Omental fat pad (tissue), 3 donors: ENCODE measurements at regions not wholly inside any gene's neighbourhood (a gene's known extent, or its start where the extent isn't known, plus 50 kb on each side); places are given as distances from the start of the nearest gene placed in this dataset.

ENCODE experiments used
- ATAC-seq: fragments of 150-250 bp; one replicate; pipeline ENCODE4 v1.9.1; 2016; ENCODE audit warnings: mild to moderate bottlenecking, moderate library complexity; ENCODE audit not compliant: low FRiP score
- DNase-seq: peaks from one replicate; pipeline ENCODE4 v3.0.0-alpha.2; 2019; ENCODE audit warnings: low spot score
- TF ChIP-seq, protein P1 (sequence below), 3 donors: fragments of 450-650 bp; IDR thresholded peaks; one replicate each; pipeline ENCODE4 v1.5.1; 2016 to 2017; ENCODE audit warnings: antibody characterized with exemption in 3 of 3, mild to moderate bottlenecking in 3 of 3, moderate library complexity in 2 of 3

DNA sequence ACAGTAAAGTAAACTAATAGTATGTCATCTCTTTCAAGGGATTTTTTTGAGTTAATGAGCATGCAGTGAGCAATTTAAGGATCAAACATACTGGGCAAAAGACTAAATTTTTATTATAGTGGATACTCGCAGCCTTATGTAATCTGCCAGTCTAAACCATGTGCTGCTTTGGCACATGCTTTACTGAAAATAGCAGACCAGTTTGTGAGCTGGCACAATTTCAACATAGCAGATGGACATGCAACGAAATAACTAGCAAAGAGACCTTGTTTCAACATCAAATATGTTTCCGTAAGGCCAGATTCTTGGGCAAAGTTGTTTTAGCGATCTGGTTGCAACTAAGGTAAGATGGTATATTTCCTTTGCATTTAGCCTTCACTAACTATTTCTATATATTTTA is 807.3 kb downstream of the NR4A2 start:
- TF ChIP-seq, protein P1, sequence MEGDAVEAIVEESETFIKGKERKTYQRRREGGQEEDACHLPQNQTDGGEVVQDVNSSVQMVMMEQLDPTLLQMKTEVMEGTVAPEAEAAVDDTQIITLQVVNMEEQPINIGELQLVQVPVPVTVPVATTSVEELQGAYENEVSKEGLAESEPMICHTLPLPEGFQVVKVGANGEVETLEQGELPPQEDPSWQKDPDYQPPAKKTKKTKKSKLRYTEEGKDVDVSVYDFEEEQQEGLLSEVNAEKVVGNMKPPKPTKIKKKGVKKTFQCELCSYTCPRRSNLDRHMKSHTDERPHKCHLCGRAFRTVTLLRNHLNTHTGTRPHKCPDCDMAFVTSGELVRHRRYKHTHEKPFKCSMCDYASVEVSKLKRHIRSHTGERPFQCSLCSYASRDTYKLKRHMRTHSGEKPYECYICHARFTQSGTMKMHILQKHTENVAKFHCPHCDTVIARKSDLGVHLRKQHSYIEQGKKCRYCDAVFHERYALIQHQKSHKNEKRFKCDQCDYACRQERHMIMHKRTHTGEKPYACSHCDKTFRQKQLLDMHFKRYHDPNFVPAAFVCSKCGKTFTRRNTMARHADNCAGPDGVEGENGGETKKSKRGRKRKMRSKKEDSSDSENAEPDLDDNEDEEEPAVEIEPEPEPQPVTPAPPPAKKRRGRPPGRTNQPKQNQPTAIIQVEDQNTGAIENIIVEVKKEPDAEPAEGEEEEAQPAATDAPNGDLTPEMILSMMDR (IDR thresholded peaks at IDR 0.05), result no peak
- ATAC-seq, result no peak
- no peak for DNase-seq

DNA sequence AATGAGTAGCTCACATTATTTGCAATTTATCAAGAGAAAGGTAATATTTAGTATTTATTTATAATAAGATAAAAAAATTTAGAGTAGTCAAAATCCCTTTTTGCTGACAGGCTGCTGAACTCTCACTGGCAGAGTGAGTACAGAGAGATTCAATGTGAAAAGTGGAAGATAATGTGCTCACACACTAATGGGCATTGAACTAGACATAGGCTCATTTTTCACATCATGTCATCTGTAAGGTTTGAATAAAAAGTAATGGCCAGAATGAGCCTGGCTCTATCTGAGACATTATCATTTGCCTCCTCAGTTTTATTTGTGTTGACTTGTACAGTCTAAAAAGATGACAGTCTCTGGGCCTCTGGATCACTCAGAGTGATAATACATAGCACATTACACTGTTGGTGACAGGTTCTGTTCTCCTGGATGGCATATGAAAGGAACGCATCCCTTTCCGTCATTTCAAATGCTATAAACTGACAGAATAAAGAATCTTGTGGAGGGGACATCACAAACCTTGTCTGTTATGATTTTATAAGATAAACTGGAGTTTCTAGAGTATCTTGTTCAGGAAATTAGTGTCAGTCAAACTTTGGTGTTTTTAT is 812.9 kb downstream of the NR4A2 start:
- no peak for DNase-seq
- TF ChIP-seq, protein P1 (IDR thresholded peaks at IDR 0.05), result no peak
- ATAC-seq, result no peak

DNA sequence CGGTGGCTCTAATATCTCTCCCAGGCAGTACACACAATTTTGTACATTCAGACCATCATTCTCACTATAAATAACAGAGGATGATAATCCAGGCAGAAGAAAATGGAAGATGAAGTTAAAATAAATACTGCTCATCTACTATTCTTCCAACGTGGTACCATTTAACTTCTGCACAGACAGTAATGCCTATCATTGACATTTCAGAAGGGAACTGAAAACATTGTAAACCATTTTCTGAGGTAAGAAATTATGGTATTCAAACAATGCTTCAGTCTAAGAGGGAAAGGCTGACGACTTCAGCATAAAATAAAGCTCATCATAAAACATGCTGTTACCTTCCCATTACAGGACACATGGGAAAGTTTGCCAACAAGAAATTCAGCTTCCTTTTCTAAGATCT is 814.4 kb downstream of the NR4A2 start:
- DNase-seq (no peak), ATAC-seq (no peak)
- TF ChIP-seq, protein P1 (IDR thresholded peaks at IDR 0.05), result no peak

DNA sequence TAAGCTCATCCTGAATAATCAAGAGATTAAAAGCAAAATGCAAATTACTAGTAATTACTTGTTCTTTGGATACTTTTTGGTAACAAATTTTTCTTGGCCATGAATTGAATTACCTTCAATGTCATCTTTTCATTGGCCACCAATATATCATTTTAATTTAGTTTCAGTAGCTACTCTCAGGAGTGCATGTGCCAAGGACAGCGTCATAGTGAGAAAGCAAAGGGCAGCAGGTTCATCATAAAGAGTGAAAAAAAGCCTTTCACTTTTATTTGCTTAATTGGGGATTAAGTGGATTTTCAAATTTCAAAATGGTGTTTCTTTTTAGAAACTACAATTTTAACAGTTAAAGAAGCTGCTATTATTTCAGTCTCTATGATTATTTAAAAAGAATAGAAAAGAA is 815.2 kb downstream of the NR4A2 start:
- TF ChIP-seq, protein P1 (IDR thresholded peaks at IDR 0.05), result no peak
- DNase-seq (no peak), ATAC-seq (no peak)

DNA sequence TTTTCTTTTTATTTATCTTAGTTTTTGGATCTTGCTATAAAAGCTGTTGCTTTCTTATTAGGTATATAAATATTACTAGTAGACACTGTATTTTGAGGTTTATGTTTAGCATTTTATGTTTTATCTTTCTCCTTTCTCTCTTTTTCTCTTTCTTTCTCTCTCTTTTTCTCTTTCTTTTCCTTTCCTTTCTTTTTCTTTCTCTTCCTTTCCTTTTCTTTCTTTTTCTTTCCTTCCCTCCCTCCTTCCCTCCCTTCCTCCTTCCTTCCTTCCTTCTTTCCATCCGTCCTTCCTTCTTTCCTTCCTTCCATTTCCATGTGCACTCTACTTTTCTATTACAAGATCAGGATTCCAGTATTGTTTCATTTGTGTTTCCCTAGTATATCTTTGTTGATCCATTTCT is 814.8 kb downstream of the KCNJ3 start:
- DNase-seq (no peak), ATAC-seq (no peak)
- TF ChIP-seq, protein P1 (IDR thresholded peaks at IDR 0.05), result no peak

DNA sequence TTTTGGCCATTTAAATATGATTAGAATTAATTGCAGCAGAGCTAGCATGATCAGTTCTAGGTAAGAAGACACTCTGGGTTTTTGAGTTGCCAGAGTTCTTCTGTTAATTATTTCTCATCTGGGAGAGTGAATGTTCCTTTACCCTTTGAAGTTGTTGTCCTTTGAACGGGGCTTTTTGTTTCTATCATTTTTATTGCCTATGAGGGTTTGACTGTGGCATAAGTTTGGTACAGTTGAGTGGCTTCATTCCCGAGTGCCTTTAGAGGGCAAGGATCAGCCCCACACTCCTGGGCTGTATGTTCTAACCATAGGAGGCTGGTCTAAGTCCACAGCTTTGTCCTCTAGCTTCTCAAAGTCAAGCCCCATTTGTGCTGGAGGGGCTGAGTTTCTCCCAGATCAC is 804.3 kb downstream of the KCNJ3 start:
- DNase-seq, result no peak
- TF ChIP-seq, protein P1 (IDR thresholded peaks at IDR 0.05), result no peak
- no peak for ATAC-seq

DNA sequence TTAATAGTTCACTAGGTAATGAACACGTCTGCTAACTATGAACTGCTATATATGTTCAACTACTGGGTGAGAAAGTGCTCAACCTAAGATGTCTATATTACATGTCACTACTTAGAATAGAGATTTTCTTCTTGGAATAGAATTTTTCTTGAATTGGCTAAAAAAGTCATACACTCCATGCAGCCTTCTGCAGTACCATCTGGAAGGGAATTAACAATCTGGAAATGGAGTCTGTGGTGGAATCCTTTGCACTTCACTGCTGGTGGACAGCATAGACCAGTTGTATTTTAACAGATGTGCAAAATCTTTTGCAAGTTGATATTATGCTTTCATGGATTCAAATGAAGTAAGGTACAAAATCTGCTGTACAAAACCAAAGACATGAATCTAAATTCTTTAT is 799.6 kb downstream of the KCNJ3 start:
- ATAC-seq, result no peak
- DNase-seq, result no peak

More for the DNA sequence above, 799.6 kb downstream of the KCNJ3 start:
- TF ChIP-seq, protein P1 (IDR thresholded peaks at IDR 0.05), result no peak
